ENCODE measurements at regions not wholly inside any gene's neighbourhood (a gene's known extent, or its start where the extent isn't known, plus 50 kb on each side); places are given as distances from the start of the nearest gene placed in this dataset.
"Not testable (repeated sequence)": the region's sequence is repeated elsewhere in the genome, so short reads cannot be mapped to it uniquely, and the experiment has no call there.

DNA sequence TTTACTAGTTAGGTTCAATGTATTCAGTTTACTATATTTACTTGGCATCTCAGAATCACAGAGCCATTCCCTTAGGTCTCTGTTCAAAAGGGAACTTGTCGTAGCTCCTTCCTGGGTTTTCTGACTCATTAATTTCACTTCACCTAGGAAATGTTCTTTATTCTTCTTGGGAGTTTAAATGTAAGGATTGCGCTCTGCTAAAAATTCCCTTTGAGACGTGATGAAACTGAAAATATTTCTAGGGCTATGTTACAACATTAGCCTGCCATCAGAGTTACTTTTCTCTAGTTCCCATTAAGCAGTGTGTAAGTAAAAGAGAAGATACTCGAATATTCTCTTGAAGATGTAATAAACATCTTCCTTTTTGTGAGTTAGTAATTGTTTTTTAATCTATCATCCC lies 209.5 kb downstream of the CASP12 start:
- intact Hi-C loops (cut with DNase I), result no loop called here
- Histone ChIP-seq H3K27me3 (no peaks in the 10 kb centered on the region), H3K9me3 (no peaks in the 10 kb centered on the region), H3K27ac (no peak overlapping the region), H3K36me3 (no peaks in the 10 kb centered on the region), H3K4me3 (no peak overlapping the region), H3K4me1 (no peaks in the 10 kb centered on the region)
- TF ChIP-seq, protein P1, sequence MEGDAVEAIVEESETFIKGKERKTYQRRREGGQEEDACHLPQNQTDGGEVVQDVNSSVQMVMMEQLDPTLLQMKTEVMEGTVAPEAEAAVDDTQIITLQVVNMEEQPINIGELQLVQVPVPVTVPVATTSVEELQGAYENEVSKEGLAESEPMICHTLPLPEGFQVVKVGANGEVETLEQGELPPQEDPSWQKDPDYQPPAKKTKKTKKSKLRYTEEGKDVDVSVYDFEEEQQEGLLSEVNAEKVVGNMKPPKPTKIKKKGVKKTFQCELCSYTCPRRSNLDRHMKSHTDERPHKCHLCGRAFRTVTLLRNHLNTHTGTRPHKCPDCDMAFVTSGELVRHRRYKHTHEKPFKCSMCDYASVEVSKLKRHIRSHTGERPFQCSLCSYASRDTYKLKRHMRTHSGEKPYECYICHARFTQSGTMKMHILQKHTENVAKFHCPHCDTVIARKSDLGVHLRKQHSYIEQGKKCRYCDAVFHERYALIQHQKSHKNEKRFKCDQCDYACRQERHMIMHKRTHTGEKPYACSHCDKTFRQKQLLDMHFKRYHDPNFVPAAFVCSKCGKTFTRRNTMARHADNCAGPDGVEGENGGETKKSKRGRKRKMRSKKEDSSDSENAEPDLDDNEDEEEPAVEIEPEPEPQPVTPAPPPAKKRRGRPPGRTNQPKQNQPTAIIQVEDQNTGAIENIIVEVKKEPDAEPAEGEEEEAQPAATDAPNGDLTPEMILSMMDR (IDR thresholded peaks at IDR 0.05), result no peak
- TF ChIP-seq POLR2AphosphoS5 (IDR thresholded peaks at IDR 0.05; ENCODE audit: insufficient read depth in 1 of 2, low read depth in 1 of 2) (no peak), POLR2A (IDR thresholded peaks at IDR 0.05) (no peak)
- DNase-seq (ENCODE audit: extremely low spot score in 2 of 2), result no peak

DNA sequence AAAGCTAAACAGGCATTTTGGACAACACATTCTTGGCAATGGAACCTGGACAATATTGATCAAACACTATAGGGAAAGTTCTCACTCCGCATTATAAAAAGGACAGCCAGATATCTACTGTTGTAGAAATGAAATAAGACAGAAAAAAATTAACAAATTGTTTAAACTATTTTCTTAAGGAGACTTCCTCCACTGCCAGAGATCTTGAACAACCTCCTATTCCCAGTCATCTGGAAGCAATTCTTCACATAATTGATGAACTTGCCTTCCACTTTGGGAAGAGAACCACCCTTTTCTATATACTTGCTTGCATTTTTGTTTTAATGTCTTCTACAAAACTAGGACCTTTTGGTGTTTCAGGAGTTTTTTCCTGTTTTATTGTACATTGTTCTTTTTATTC lies 216.1 kb downstream of the CASP12 start:
- H3K27me3 ChIP-seq, result no peaks in the 10 kb centered on the region
- no peaks in the 10 kb centered on the region for H3K4me1 ChIP-seq
- TF ChIP-seq POLR2A (IDR thresholded peaks at IDR 0.05) (no peak), POLR2AphosphoS5 (IDR thresholded peaks at IDR 0.05; ENCODE audit: insufficient read depth in 1 of 2, low read depth in 1 of 2) (no peak)
- TF ChIP-seq, protein P1 (IDR thresholded peaks at IDR 0.05), result no peak
- H3K27ac ChIP-seq, result no peak overlapping the region
- no peaks in the 10 kb centered on the region for H3K9me3 ChIP-seq
- no peak for DNase-seq (ENCODE audit: extremely low spot score in 2 of 2)
- intact Hi-C loops (cut with DNase I), result no loop called here
- no peaks in the 10 kb centered on the region for H3K36me3 ChIP-seq
- no peak overlapping the region for H3K4me3 ChIP-seq

DNA sequence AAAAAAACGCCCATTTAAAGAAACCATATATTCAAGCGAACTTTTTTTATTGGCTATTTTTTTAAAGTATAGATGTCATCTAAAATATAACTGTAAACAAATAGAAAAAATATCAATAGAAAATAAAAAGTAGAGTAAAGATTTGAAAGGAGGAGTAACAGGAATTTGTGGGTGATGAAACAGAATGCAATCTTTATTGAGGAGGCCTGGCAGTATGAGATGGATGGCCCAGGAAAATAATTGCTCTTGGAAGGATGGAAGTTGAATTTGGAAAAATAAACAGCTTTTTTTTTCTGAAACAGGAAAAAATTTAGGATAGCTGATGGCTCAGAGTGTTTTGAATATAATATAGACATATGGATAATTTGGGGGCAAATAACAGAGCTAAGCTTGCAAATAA lies 219.0 kb downstream of the CASP12 start:
- Histone ChIP-seq H3K4me3 (no peak overlapping the region), H3K27me3 (no peaks in the 10 kb centered on the region), H3K9me3 (no peaks in the 10 kb centered on the region), H3K4me1 (no peaks in the 10 kb centered on the region), H3K36me3 (no peaks in the 10 kb centered on the region), H3K27ac (no peak overlapping the region)
- TF ChIP-seq POLR2A (IDR thresholded peaks at IDR 0.05), result no peak
- TF ChIP-seq POLR2AphosphoS5 (IDR thresholded peaks at IDR 0.05; ENCODE audit: insufficient read depth in 1 of 2, low read depth in 1 of 2), result no peak
- TF ChIP-seq, protein P1 (IDR thresholded peaks at IDR 0.05), result no peak
- intact Hi-C loops (cut with DNase I), result no loop called here
- no peak for DNase-seq (ENCODE audit: extremely low spot score in 2 of 2)

DNA sequence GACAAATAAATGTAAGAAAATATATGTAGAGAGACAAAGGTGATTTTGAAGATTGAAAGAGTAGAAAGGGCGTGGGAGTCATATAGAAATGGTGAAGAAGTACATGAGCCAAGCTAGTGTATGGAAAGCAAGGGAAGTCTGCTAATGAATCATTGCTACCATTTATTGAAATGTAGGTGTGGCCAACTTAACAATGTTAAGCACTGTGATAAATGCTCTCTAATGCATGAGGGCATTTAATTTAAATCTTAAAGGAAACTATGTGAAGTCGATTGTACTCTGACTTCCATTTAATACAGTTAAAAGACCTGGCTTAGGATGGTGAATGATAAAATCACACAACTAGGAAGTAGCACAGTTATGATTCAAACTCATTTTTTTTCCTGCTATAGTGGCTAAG lies 219.9 kb downstream of the CASP12 start:
- no peak for DNase-seq (ENCODE audit: extremely low spot score in 2 of 2)
- Histone ChIP-seq H3K27me3 (no peaks in the 10 kb centered on the region), H3K4me3 (no peak overlapping the region), H3K9me3 (no peaks in the 10 kb centered on the region), H3K36me3 (no peaks in the 10 kb centered on the region), H3K27ac (no peak overlapping the region), H3K4me1 (no peaks in the 10 kb centered on the region)
- intact Hi-C loops (cut with DNase I), result no loop called here
- TF ChIP-seq POLR2A (IDR thresholded peaks at IDR 0.05), result no peak
- peak in 1 of 2 donors; percentile 51 for TF ChIP-seq POLR2AphosphoS5 (IDR thresholded peaks at IDR 0.05; ENCODE audit: insufficient read depth in 1 of 2, low read depth in 1 of 2)

DNA sequence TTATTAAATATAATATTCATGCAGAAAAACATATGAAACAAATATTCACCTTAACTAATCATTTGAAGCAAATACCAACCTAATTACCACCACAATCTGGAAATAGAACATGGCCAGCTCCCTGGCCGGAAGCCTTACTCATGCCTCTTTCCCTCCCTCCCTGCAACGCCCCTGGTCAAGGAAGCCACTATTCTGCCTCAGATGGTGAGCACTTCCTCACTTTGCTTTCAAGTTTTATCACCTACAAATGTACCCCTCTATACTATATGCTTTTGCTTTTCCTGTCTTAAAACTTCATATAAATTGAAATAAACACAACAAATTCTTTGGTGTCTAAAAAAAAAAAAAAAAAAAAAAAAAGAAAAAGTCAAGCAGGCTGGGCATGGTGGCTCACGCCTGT lies 221.2 kb downstream of the CASP12 start:
- H3K27ac ChIP-seq; H3K4me1 ChIP-seq; H3K9me3 ChIP-seq; H3K4me3 ChIP-seq; H3K36me3 ChIP-seq; intact Hi-C loops (cut with DNase I); DNase-seq (ENCODE audit: extremely low spot score in 2 of 2); H3K27me3 ChIP-seq: not testable (repeated sequence)

DNA sequence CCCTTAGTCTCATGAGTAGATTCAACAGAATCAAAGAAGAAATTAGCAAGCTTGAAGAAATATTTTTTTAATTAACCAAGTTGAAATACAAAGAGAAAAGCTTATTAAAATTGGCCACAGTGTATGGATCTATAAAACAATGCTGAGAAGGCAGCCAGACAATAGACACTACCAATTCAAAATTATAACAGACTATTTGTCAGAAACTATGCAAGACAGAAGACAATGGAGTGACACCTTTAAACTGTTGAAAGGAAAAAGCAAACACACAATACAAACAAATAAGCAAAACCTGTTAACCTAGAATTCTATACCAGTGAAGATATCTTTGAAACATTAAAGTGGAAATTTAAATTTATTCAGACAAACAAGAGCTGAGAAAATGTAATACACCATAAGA lies 225.4 kb downstream of the CASP12 start:
- DNase-seq (ENCODE audit: extremely low spot score in 2 of 2), result no peak
- Histone ChIP-seq H3K4me1 (no peaks in the 10 kb centered on the region), H3K4me3 (no peak overlapping the region), H3K36me3 (no peaks in the 10 kb centered on the region), H3K9me3 (no peaks in the 10 kb centered on the region), H3K27ac (no peak overlapping the region), H3K27me3 (no peaks in the 10 kb centered on the region)
- TF ChIP-seq, protein P1 (IDR thresholded peaks at IDR 0.05), result no peak
- no peak for TF ChIP-seq POLR2A (IDR thresholded peaks at IDR 0.05)
- no peak for TF ChIP-seq POLR2AphosphoS5 (IDR thresholded peaks at IDR 0.05; ENCODE audit: insufficient read depth in 1 of 2, low read depth in 1 of 2)
- intact Hi-C loops (cut with DNase I), result no loop called here
